ENCODE measurements at regions not wholly inside any gene's neighbourhood (a gene's known extent, or its start where the extent isn't known, plus 50 kb on each side); places are given as distances from the start of the nearest gene placed in this dataset.

GRCh38 chr2:136058262-136058661 is 59.7 kb downstream of the CXCR4 start (continued):
- TF ChIP-seq HOMEZ (CRISPR knock-in tag; IDR thresholded peaks at IDR 0.05) (no peak), MCM2 (IDR thresholded peaks at IDR 0.05; ENCODE audit: low read depth) (no peak), MIER1 (IDR thresholded peaks at IDR 0.05; ENCODE audit: low read depth) (no peak), STAT5B (CRISPR knock-in tag; IDR thresholded peaks at IDR 0.05) (no peak)

GRCh38 chr2:136057802-136058140 is 60.2 kb downstream of the CXCR4 start:
- WGBS (ENCODE audit: insufficient coverage, low coverage, missing lambda C conversion rate) = 6% methylated on average over 1 of the region's 1 CpG
- no peak for FAIRE-seq
- DNase-seq (ENCODE audit: extremely low read depth in 1 of 4, low spot score in 3 of 4) = no peak
- Histone ChIP-seq H3K4me1 (replicated peaks in 1 of 2; ENCODE audit: control insufficient read depth in 2 of 2, insufficient read depth in 2 of 2, low read length in 2 of 2) (no peaks in the 10 kb centered on the region), H3K4me3 (no peak overlapping the region), H3K9me1 (ENCODE audit: control insufficient read depth, insufficient read depth, low read length) (no peaks in the 10 kb centered on the region), H3K79me2 (ENCODE audit: control insufficient read depth, insufficient read depth, low read length) (no peaks in the 10 kb centered on the region), H3K9ac (ENCODE audit: insufficient read depth in 1 of 2, low read depth in 2 of 2, low read length in 2 of 2) (no peak overlapping the region), H3K27ac (ENCODE audit: extremely low read depth, low read depth, low read length) (no peak overlapping the region), H4K20me1 (replicated peaks; ENCODE audit: control insufficient read depth, insufficient read depth, low read length) (no peaks in the 10 kb centered on the region), H3K4me2 (ENCODE audit: insufficient read depth, low read length) (no peak overlapping the region), H3K36me3 (ENCODE audit: control insufficient read depth, insufficient read depth, low read length) (no peaks in the 10 kb centered on the region), H2AFZ (ENCODE audit: low read depth, low read length) (no peak overlapping the region), H3K27me3 (ENCODE audit: control insufficient read depth in 2 of 2, insufficient read depth in 2 of 2, low read length in 2 of 2) (peaks cover 0 to 5% of the 10 kb centered on the region in 2 experiments; a peak in 2 of 5 replicates), H3K9me3 (replicated peaks; ENCODE audit: control insufficient read depth, insufficient read depth, low read depth, low read length) (no peaks in the 10 kb centered on the region)
- intact Hi-C loops (cut with micrococcal nuclease) = no loop called here
- ChIA-PET POLR2A (no interaction called here), CTCF (ENCODE audit: low intra/inter-chr PET ratio) (no interaction called here)
- in situ Hi-C loops (cut with MboI) = no loop called here
- BruUV-seq (replicated peaks) = no TSS peak
- no peak for ATAC-seq
- no peak for TF ChIP-seq ZHX1 (conservative IDR thresholded peaks at IDR 0.05; ENCODE audit: low read length)
- TF ChIP-seq IRF2 (CRISPR knock-in tag; IDR thresholded peaks at IDR 0.05) = no peak
- no peak for TF ChIP-seq ILK (tag; IDR thresholded peaks at IDR 0.05; ENCODE audit: borderline replicate concordance, low read depth)
- TF ChIP-seq SIN3B (IDR thresholded peaks at IDR 0.05; ENCODE audit: low read depth) = no peak
- TF ChIP-seq RREB1 (CRISPR knock-in tag; IDR thresholded peaks at IDR 0.05) = no peak
- no peak for TF ChIP-seq FOXO4 (CRISPR knock-in tag; IDR thresholded peaks at IDR 0.05)
- no peak for TF ChIP-seq SREBF1 (IDR thresholded peaks at IDR 0.05; ENCODE audit: borderline replicate concordance, low read depth, low read length)

All from K562 (cell line).